DOHH2 (cell line): ENCODE measurements at regions not wholly inside any gene's neighbourhood (a gene's known extent, or its start where the extent isn't known, plus 50 kb on each side); places are given as distances from the start of the nearest gene placed in this dataset.

ENCODE experiments used
- H3F3A ChIP-seq: fragments of 200-600 bp; sonication (generic), shearing (Covaris generic); 2 replicates; pipeline ENCODE4 v1.6.0; 2016; ENCODE audit warnings: antibody characterized with exemption, mild to moderate bottlenecking; ENCODE audit not compliant: control insufficient read depth, insufficient read depth
- H3K27ac ChIP-seq: fragments of 200-600 bp; sonication (generic); 2 replicates; pipeline ENCODE4 v1.5.1; 2014; ENCODE audit warnings: low read depth, mild to moderate bottlenecking, low read length, moderate library complexity
- H3K27me3 ChIP-seq: fragments of 200-600 bp; sonication (generic); 2 replicates; pipeline ENCODE4 v1.6.1; 2014; ENCODE audit warnings: mild to moderate bottlenecking, low read length, mixed read lengths; ENCODE audit not compliant: control insufficient read depth
- H3K36me3 ChIP-seq: fragments of 200-600 bp; sonication (generic); 2 replicates; pipeline ENCODE4 v1.6.1; 2014; ENCODE audit warnings: mild to moderate bottlenecking, low read length, moderate library complexity, mixed read lengths; ENCODE audit not compliant: control insufficient read depth
- H3K4me1 ChIP-seq: fragments of 200-600 bp; sonication (generic); 2 replicates; pipeline ENCODE4 v1.6.1; 2014; ENCODE audit warnings: mild to moderate bottlenecking, low read length, mixed read lengths; ENCODE audit not compliant: control insufficient read depth
- H3K4me2 ChIP-seq: fragments of 200-600 bp; sonication (generic); 2 replicates; pipeline ENCODE4 v1.6.0; 2014; ENCODE audit warnings: mild to moderate bottlenecking, low read length, moderate library complexity
- H3K4me3 ChIP-seq: fragments of 200-600 bp; sonication (generic); 2 replicates; pipeline ENCODE4 v1.5.1; 2014; ENCODE audit warnings: mild to moderate bottlenecking, low read length, mixed read lengths
- H3K79me2 ChIP-seq: fragments of 200-600 bp; sonication (generic); 2 replicates; pipeline ENCODE4 v1.6.1; 2014; ENCODE audit warnings: mild to moderate bottlenecking, low read length, mixed read lengths; ENCODE audit not compliant: control insufficient read depth
- H3K9me2 ChIP-seq: fragments of 200-600 bp; sonication (generic); replicated peaks from 2 replicates; pipeline ENCODE4 v1.6.1; 2014; ENCODE audit warnings: mild to moderate bottlenecking, low read length, mixed read lengths; ENCODE audit not compliant: control insufficient read depth
- H3K9me3 ChIP-seq: fragments of 200-600 bp; sonication (generic); 2 replicates; pipeline ENCODE4 v1.6.1; 2014; ENCODE audit warnings: antibody characterized with exemption, low read length, mixed read lengths; ENCODE audit not compliant: control insufficient read depth, insufficient read depth
- H4K20me1 ChIP-seq: fragments of 200-600 bp; sonication (generic); 2 replicates; pipeline ENCODE4 v1.6.0; 2014; ENCODE audit warnings: low read depth, mild to moderate bottlenecking, antibody characterized with exemption, low read length, moderate library complexity; ENCODE audit not compliant: control insufficient read depth, insufficient read depth
- CTCF ChIP-seq: fragments of 200-600 bp; sonication (generic); IDR thresholded peaks from one replicate; pipeline ENCODE4 v1.5.1; 2014; ENCODE audit warnings: antibody characterized with exemption, mild to moderate bottlenecking, low read depth, low read length; ENCODE audit not compliant: poor library complexity, severe bottlenecking
- EZH2phosphoT487 ChIP-seq: fragments of 200-600 bp; sonication (generic); IDR thresholded peaks from 2 replicates; pipeline ENCODE4 v1.6.1; 2017; ENCODE audit warnings: borderline replicate concordance, mild to moderate bottlenecking, antibody characterized with exemption, low read length, moderate library complexity, mixed read lengths

DNA sequence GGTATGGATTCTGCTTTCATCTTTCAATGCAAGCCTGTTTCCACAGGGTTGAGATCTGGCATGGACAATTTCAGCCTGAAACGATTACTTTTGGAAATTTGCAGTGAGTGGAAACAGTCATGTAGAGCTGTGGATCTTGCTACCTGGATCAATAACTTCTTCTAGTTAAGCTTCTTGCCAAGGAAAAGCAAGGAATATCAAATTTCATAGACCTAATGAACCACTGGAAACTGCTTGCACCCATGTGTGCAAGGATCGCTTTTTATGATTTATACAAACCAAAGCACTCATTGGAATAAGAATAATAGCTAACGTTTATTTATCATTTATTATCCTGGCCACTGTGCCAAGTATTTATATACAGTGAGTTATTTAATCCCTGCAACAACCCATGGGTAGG, 392.8 kb downstream of the KCNRG start:
- no peak for TF ChIP-seq EZH2phosphoT487
- no peaks in the 10 kb centered on the region for H3K9me2 ChIP-seq
- no peaks in the 10 kb centered on the region for H3K27me3 ChIP-seq
- no peaks in the 10 kb centered on the region for H3K79me2 ChIP-seq
- no peak overlapping the region for H3K4me2 ChIP-seq
- H4K20me1 ChIP-seq, result no peaks in the 10 kb centered on the region
- peaks cover 14% of the 10 kb centered on the region for H3K4me1 ChIP-seq
- no peaks in the 10 kb centered on the region for H3K9me3 ChIP-seq
- no peaks in the 10 kb centered on the region for H3K36me3 ChIP-seq
- no peak overlapping the region for H3K27ac ChIP-seq
- no peaks in the 10 kb centered on the region for H3F3A ChIP-seq
- no peak overlapping the region for H3K4me3 ChIP-seq

DNA sequence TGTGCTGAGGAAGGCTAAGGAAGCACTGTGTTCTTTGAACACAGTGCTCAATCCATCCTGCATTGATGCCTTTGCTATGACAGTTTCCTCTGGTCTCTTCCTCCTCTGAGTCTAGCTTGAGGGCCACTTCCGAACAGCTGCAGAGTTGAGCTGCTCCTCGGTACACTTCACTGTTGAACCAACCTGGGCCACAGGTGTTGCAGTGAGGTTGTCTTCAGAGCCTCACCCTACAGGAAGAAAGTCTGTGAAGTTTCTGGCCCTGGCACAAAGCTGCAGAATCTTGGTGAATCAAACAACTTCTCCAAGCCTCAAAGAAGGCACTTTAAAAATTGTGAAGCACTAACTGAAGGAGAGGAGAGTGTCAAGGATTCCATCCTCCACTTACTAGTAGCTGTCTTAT, 394.0 kb downstream of the KCNRG start:
- Histone ChIP-seq H3K36me3 (no peaks in the 10 kb centered on the region), H3K27ac (no peak overlapping the region)
- TF ChIP-seq CTCF, result no peak
- no peak for TF ChIP-seq EZH2phosphoT487

DNA sequence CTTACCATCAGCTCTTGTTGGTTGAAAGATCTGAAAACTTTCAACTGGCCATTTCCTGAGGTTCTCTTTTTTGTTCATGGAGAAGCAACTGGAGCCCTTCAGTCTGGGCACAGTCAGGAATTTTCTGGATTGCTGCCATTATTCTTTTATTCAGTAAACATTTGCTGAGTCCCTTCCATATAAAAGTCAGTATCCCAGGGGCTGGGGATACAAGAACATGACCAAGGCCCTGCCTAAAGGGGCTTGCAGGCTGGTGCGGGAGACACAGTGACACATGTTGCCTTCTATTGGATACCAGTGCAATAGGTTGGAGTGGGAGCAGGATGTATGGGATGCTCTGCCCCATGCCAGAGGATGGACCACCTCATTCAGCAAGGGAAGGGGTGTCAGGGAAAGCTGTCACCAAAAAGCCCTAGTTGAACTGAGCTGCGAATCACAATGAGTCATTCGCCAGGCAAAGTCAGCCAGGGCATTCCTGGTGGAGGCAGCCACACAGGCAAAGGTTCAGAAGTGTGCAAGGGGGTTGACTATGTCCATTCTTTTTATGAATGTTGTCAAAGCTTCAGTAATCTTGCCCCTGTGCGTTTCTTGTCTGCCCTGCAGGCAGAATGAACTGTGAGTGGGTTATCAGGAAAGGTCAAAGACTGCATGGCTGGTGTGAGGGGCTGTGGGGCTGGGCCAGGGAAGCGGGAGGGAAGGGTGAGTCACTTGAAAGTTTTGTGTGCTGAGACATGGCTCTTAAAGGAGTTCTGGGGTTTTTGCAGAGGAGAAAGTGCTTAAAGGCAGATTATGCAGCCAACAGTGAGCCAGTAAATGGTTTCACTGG, 395.9 kb downstream of the KCNRG start:
- TF ChIP-seq CTCF (no peak), EZH2phosphoT487 (no peak)
- H3K9me3 ChIP-seq, result no peaks in the 10 kb centered on the region; the same call in 1 of the 2 replicates
- no peaks in the 10 kb centered on the region for H3K79me2 ChIP-seq
- no peaks in the 10 kb centered on the region for H3K9me2 ChIP-seq
- no peaks in the 10 kb centered on the region for H3F3A ChIP-seq
- H3K4me3 ChIP-seq, result no peak overlapping the region
- H4K20me1 ChIP-seq, result no peaks in the 10 kb centered on the region
- H3K27me3 ChIP-seq, result no peaks in the 10 kb centered on the region
- no peak overlapping the region for H3K4me2 ChIP-seq
- H3K27ac ChIP-seq, result no peak overlapping the region
- no peaks in the 10 kb centered on the region for H3K36me3 ChIP-seq
- peaks cover 14% of the 10 kb centered on the region for H3K4me1 ChIP-seq

More for the DNA sequence above, 394.0 kb downstream of the KCNRG start:
- Histone ChIP-seq H3F3A (no peaks in the 10 kb centered on the region), H3K79me2 (no peaks in the 10 kb centered on the region), H4K20me1 (no peaks in the 10 kb centered on the region), H3K4me1 (peaks cover 14% of the 10 kb centered on the region), H3K4me2 (no peak overlapping the region), H3K9me3 (no peaks in the 10 kb centered on the region), H3K9me2 (no peaks in the 10 kb centered on the region), H3K27me3 (no peaks in the 10 kb centered on the region), H3K4me3 (no peak overlapping the region)

- Histone ChIP-seq H3K4me1 (peaks cover 11% of the 10 kb centered on the region), H3K36me3 (no peaks in the 10 kb centered on the region), H3F3A (no peaks in the 10 kb centered on the region), H3K9me2 (no peaks in the 10 kb centered on the region), H3K4me3 (no peak overlapping the region), H3K27me3 (no peaks in the 10 kb centered on the region), H3K27ac (no peak overlapping the region), H3K4me2 (no peak overlapping the region), H4K20me1 (no peaks in the 10 kb centered on the region), H3K79me2 (no peaks in the 10 kb centered on the region), H3K9me3 (no peaks in the 10 kb centered on the region; the same call in 1 of the 2 replicates)
- TF ChIP-seq CTCF (no peak), EZH2phosphoT487 (no peak)
Measured at GRCh38 chr13:50412046-50412617, 396.9 kb downstream of the KCNRG start.
